H1 (cell line): ENCODE measurements at regions not wholly inside any gene's neighbourhood (a gene's known extent, or its start where the extent isn't known, plus 50 kb on each side); places are given as distances from the start of the nearest gene placed in this dataset.

Experiments
- CTCF ChIA-PET: fragments of 300-600 bp; sonication (Branson Sonifier 250); formaldehyde crosslinking; loops from one replicate; lab custom pipeline; 2021; ENCODE audit not compliant: partially characterized antibody; lab: Charles Lee
- POLR2A ChIA-PET: fragments of 300-600 bp; sonication (Branson Sonifier 250); formaldehyde crosslinking; loops from one replicate; lab custom pipeline; 2021; ENCODE audit warnings: inconsistent platforms; ENCODE audit not compliant: partially characterized antibody; lab: Charles Lee
- DNase-seq, 2 experiments: peaks; one replicate each; pipeline versions ENCODE4 v3.0.0 to v3.0.0-alpha.2; 2010 to 2022; ENCODE audit warnings: low spot score in 2 of 2, low read depth in 1 of 2, mixed read lengths in 1 of 2
- FAIRE-seq: peaks from 2 replicates; lab custom pipeline; 2011; peaks lifted over from hg19 to GRCh38; lab: Jason Lieb, UNC
- H2AFZ ChIP-seq: 2 replicates; pipeline ENCODE4 v1.8.1; 2012; ENCODE audit warnings: low read length, inconsistent platforms
- H2AK5ac ChIP-seq: 2 replicates; pipeline ENCODE4 v1.6.1; 2013; ENCODE audit warnings: low read depth, low read length
- H2BK120ac ChIP-seq: replicated peaks from 2 replicates; pipeline ENCODE3; 2013; ENCODE audit warnings: low read depth, low read length, inconsistent platforms
- H2BK12ac ChIP-seq: 2 replicates; pipeline ENCODE4 v1.6.1; 2013; ENCODE audit warnings: low read depth, low read length
- H2BK15ac ChIP-seq: 2 replicates; pipeline ENCODE4 v1.6.1; 2013; ENCODE audit warnings: low read length
- H2BK20ac ChIP-seq: 2 replicates; pipeline ENCODE4 v1.6.1; 2013; ENCODE audit warnings: low read length
- H2BK5ac ChIP-seq: 2 replicates; pipeline ENCODE4 v1.6.1; 2013; ENCODE audit warnings: low read depth, low read length
- H3K14ac ChIP-seq: 2 replicates; pipeline ENCODE4 v1.6.1; 2013; ENCODE audit warnings: inconsistent platforms; ENCODE audit not compliant: insufficient read length
- H3K18ac ChIP-seq: 2 replicates; pipeline ENCODE4 v1.6.1; 2013; ENCODE audit warnings: low read length; ENCODE audit errors: extremely low read depth
- H3K23ac ChIP-seq: 2 replicates; pipeline ENCODE4 v1.6.1; 2013; ENCODE audit warnings: inconsistent platforms; ENCODE audit not compliant: insufficient read length
- H3K23me2 ChIP-seq: 2 replicates; pipeline ENCODE4 v1.6.1; 2013; ENCODE audit warnings: low read depth, low read length
- H3K27ac ChIP-seq: 2 replicates; pipeline ENCODE4 v1.6.1; 2011; ENCODE audit warnings: low read depth, low read length, inconsistent platforms
- H3K27me3 ChIP-seq, 4 experiments: replicated peaks in 1 of 4; 1 replicate in 1 of 4; 2 replicates in 3 of 4; pipeline versions ENCODE4 v1.6.1 to v1.8.1; 2011 to 2013; ENCODE audit warnings: low read length in 3 of 4, mild to moderate bottlenecking in 3 of 4, inconsistent platforms in 2 of 4, mixed read lengths in 2 of 4, moderate library complexity in 1 of 4; ENCODE audit not compliant: control insufficient read depth in 3 of 4, insufficient read depth in 3 of 4; ENCODE audit errors: extremely low read depth in 1 of 4
- H3K36me3 ChIP-seq, 4 experiments: 2 replicates each; pipeline versions ENCODE4 v1.6.1 to v1.8.1; 2011 to 2013; ENCODE audit warnings: mild to moderate bottlenecking in 4 of 4, low read length in 3 of 4, moderate library complexity in 2 of 4, control low read depth in 1 of 4, inconsistent platforms in 1 of 4; ENCODE audit not compliant: insufficient read depth in 4 of 4, control insufficient read depth in 2 of 4
- H3K4ac ChIP-seq: replicated peaks from 2 replicates; pipeline ENCODE3; 2013; ENCODE audit warnings: low read length, low read depth, mixed read lengths, inconsistent platforms; ENCODE audit not compliant: insufficient read length
- H3K4me1 ChIP-seq, 4 experiments: replicated peaks in 1 of 4; 1 replicate in 1 of 4; 2 replicates in 3 of 4; pipeline versions ENCODE4 v1.6.1 to v1.8.1; 2011 to 2013; ENCODE audit warnings: low read length in 3 of 4, inconsistent platforms in 2 of 4, mixed read lengths in 1 of 4; ENCODE audit not compliant: insufficient read depth in 4 of 4, control insufficient read depth in 3 of 4
- H3K4me2 ChIP-seq, 2 experiments: 2 replicates each; pipeline versions ENCODE4 v1.6.1 to v1.8.1; 2011 to 2013; ENCODE audit warnings: low read depth in 2 of 2, low read length in 2 of 2, control low read depth in 1 of 2, inconsistent platforms in 1 of 2, mild to moderate bottlenecking in 1 of 2; ENCODE audit not compliant: insufficient read depth in 1 of 2
- H3K4me3 ChIP-seq, 4 experiments: fragments of 200-600, 300-600 bp in 1 of 4; sonication (generic), shearing (Covaris generic), sonication (Bioruptor Twin) in 1 of 4; 2 replicates each; pipeline versions ENCODE4 v1.5.1 to v1.8.1; 2011 to 2016; ENCODE audit warnings: low read length in 4 of 4, low read depth in 3 of 4, control low read depth in 2 of 4, inconsistent platforms in 2 of 4, mild to moderate bottlenecking in 2 of 4, mixed read lengths in 1 of 4, moderate library complexity in 1 of 4; ENCODE audit not compliant: insufficient read depth in 2 of 4; ENCODE audit errors: extremely low read depth in 1 of 4
- H3K56ac ChIP-seq: replicated peaks from 2 replicates; pipeline ENCODE3; 2013; ENCODE audit warnings: low read depth, mild to moderate bottlenecking, mixed read lengths, low read length, inconsistent platforms; ENCODE audit not compliant: insufficient read length
- H3K79me1 ChIP-seq: 2 replicates; pipeline ENCODE4 v1.6.1; 2013; ENCODE audit warnings: low read depth, low read length, control low read depth
- H3K79me2 ChIP-seq, 2 experiments: 2 replicates each; pipeline versions ENCODE4 v1.6.1 to v1.8.1; 2012 to 2013; ENCODE audit warnings: low read length in 2 of 2, mild to moderate bottlenecking in 2 of 2, inconsistent platforms in 1 of 2; ENCODE audit not compliant: insufficient read depth in 2 of 2, control insufficient read depth in 1 of 2
- H3K9ac ChIP-seq, 4 experiments: replicated peaks in 1 of 4; 1 replicate in 1 of 4; 2 replicates in 3 of 4; pipeline versions ENCODE4 v1.6.1 to v1.8.1; 2011 to 2013; ENCODE audit warnings: low read depth in 3 of 4, low read length in 3 of 4, control low read depth in 2 of 4, mild to moderate bottlenecking in 2 of 4, moderate library complexity in 2 of 4, inconsistent platforms in 1 of 4; ENCODE audit errors: extremely low read depth in 1 of 4
- H3K9me3 ChIP-seq, 2 experiments: 2 replicates each; pipeline versions ENCODE4 v1.6.1 to v1.8.1; 2012 to 2013; ENCODE audit warnings: mild to moderate bottlenecking in 2 of 2, moderate library complexity in 2 of 2, control low read depth in 1 of 2, inconsistent platforms in 1 of 2, low read depth in 1 of 2, low read length in 1 of 2, mixed read lengths in 1 of 2; ENCODE audit not compliant: insufficient read depth in 2 of 2
- H4K20me1 ChIP-seq, 2 experiments: replicated peaks in 1 of 2; 2 replicates each; pipeline versions ENCODE3 to v1.8.1; 2011 to 2013; ENCODE audit warnings: inconsistent platforms in 2 of 2, low read length in 2 of 2, mild to moderate bottlenecking in 1 of 2; ENCODE audit not compliant: insufficient read depth in 2 of 2, control insufficient read depth in 1 of 2
- H4K5ac ChIP-seq: 2 replicates; pipeline ENCODE4 v1.6.1; 2013; ENCODE audit warnings: low read length, low read depth, mixed read lengths, inconsistent platforms; ENCODE audit not compliant: insufficient read length
- H4K8ac ChIP-seq: 2 replicates; pipeline ENCODE4 v1.8.0; 2013; ENCODE audit warnings: mild to moderate bottlenecking, moderate library complexity, low read length, inconsistent platforms; ENCODE audit not compliant: insufficient read depth; ENCODE audit errors: extremely low read depth
- H4K91ac ChIP-seq: replicated peaks from 2 replicates; pipeline ENCODE3; 2013; ENCODE audit warnings: low read length, mixed read lengths, inconsistent platforms; ENCODE audit not compliant: insufficient read length
- GABPA ChIP-seq: IDR thresholded peaks from 2 replicates; pipeline ENCODE4 v1.6.1; 2011; ENCODE audit warnings: mild to moderate bottlenecking, low read length, moderate library complexity, borderline replicate concordance; ENCODE audit not compliant: insufficient read depth
- KDM5A ChIP-seq: fragments of 200-600 bp; IDR thresholded peaks from 2 replicates; pipeline ENCODE4 v1.7.1; 2012; ENCODE audit warnings: mild to moderate bottlenecking, low read length, inconsistent platforms, mixed read lengths
- WGBS, 2 experiments: shearing (Covaris generic) in 1 of 2; methylation state at CpG; one replicate each; pipeline versions ENCODE4 v1.1.6 to v1.1.7; 2013 to 2015; ENCODE audit warnings: low lambda C conversion rate in 2 of 2, mixed read lengths in 2 of 2, inconsistent platforms in 1 of 2, low coverage in 1 of 2, missing lambda C conversion rate in 1 of 2; ENCODE audit not compliant: insufficient replicate concordance in 2 of 2, insufficient coverage in 1 of 2, insufficient read length in 1 of 2; ENCODE audit errors: extremely low coverage in 1 of 2, missing lambda C conversion rate in 1 of 2; 5-methylcytosine and 5-hydroxymethylcytosine counted together

GRCh38 chr10:28798964-28799363, 121.6 kb downstream of the BAMBI start:
- CTCF ChIA-PET = interaction anchor here (1.1 kb wide), 1 partner anchor 9 kb away, joined by 4 read pairs; no protein-coding TSS in a partner anchor
- Histone ChIP-seq H2BK12ac (0 out of 2 replicates have a peak overlapping the region, but pooled peaks have one; percentile 61), H2BK15ac (no peak overlapping the region), H3K36me3 (no peaks in the 10 kb centered on the region), H2BK120ac (no peak overlapping the region), H2BK5ac (no peak overlapping the region), H4K5ac (no peak overlapping the region), H3K27me3 (no peaks in the 10 kb centered on the region), H3K9ac (no peak overlapping the region), H2AK5ac (no peak overlapping the region), H3K9me3 (no peaks in the 10 kb centered on the region), H3K79me2 (no peaks in the 10 kb centered on the region), H3K4me2 (no peak overlapping the region), H3K27ac (no peak overlapping the region), H4K20me1 (no peaks in the 10 kb centered on the region), H3K56ac (no peak overlapping the region), H2BK20ac (no peak overlapping the region), H4K8ac (no peak overlapping the region), H3K14ac (no peak overlapping the region), H3K23me2 (no peaks in the 10 kb centered on the region), H2AFZ (no peak overlapping the region), H3K23ac (no peak overlapping the region), H3K79me1 (no peaks in the 10 kb centered on the region), H3K4ac (no peak overlapping the region), H3K4me1 (no peaks in the 10 kb centered on the region; a peak in 1 of 7 replicates), H4K91ac (no peak overlapping the region), H3K4me3 (no peak overlapping the region), H3K18ac (no peak overlapping the region)
- DNase-seq (no peak), FAIRE-seq (no peak)
- 94% methylated on average over 2 of the region's 2 CpGs; no CpG with 5 or more reads in 1 of the 2 experiments for WGBS, 2 experiments
- POLR2A ChIA-PET = no interaction called here
- TF ChIP-seq GABPA = no peak
- no peak for TF ChIP-seq KDM5A
